NCI-H2196 treated with DMSO at 0.1 percent for 48 hours (cell line): ENCODE measurements at regions not wholly inside any gene's neighbourhood (a gene's known extent, or its start where the extent isn't known, plus 50 kb on each side); places are given as distances from the start of the nearest gene placed in this dataset.
"Not testable (repeated sequence)": the region's sequence is repeated elsewhere in the genome, so short reads cannot be mapped to it uniquely, and the experiment has no call there.

Source experiments
- DNase-seq: peaks from one replicate; lab custom pipeline; 2025; ENCODE audit not compliant: unreplicated experiment; lab: John Stamatoyannopoulos, UW

GRCh38 chr12:76653342-76653741 lies 93.8 kb upstream of the OSBPL8 start:
- no peak for DNase-seq

GRCh38 chr12:76664731-76665130 lies 99.2 kb upstream of the ZDHHC17 start:
- DNase-seq = no peak

- no peak for DNase-seq
Observed at GRCh38 chr12:76666290-76666835, 97.6 kb upstream of the ZDHHC17 start.

GRCh38 chr12:76669981-76670380 lies 93.9 kb upstream of the ZDHHC17 start:
- DNase-seq = no peak

- DNase-seq = no peak
Observed at GRCh38 chr12:76670776-76671175, 93.1 kb upstream of the ZDHHC17 start.

- no peak for DNase-seq
Observed at GRCh38 chr12:76674669-76675315, 89.1 kb upstream of the ZDHHC17 start.

- not testable (repeated sequence) for DNase-seq
Observed at GRCh38 chr12:76676261-76676660, 87.7 kb upstream of the ZDHHC17 start.

- DNase-seq = no peak
Observed at GRCh38 chr12:76678992-76679391, 84.9 kb upstream of the ZDHHC17 start.

- no peak for DNase-seq
Observed at GRCh38 chr12:76679778-76680177, 84.1 kb upstream of the ZDHHC17 start.

GRCh38 chr12:76680940-76681339 lies 83.0 kb upstream of the ZDHHC17 start:
- no peak for DNase-seq

- DNase-seq = peak; percentile 43
Observed at GRCh38 chr12:76685246-76685678, 78.7 kb upstream of the ZDHHC17 start.

- DNase-seq = no peak
Observed at GRCh38 chr12:76687981-76688380, 75.9 kb upstream of the ZDHHC17 start.

- DNase-seq = no peak
Observed at GRCh38 chr12:76688631-76689030, 75.3 kb upstream of the ZDHHC17 start.

GRCh38 chr12:76690921-76691700 lies 72.8 kb upstream of the ZDHHC17 start:
- no peak for DNase-seq

- no peak for DNase-seq
Observed at GRCh38 chr12:76692846-76693245, 71.1 kb upstream of the ZDHHC17 start.

- DNase-seq = no peak
Observed at GRCh38 chr12:76694369-76694768, 69.5 kb upstream of the ZDHHC17 start.

GRCh38 chr12:76696186-76696585 lies 67.7 kb upstream of the ZDHHC17 start:
- no peak for DNase-seq

GRCh38 chr12:76697849-76698248 lies 66.1 kb upstream of the ZDHHC17 start:
- DNase-seq = no peak

- DNase-seq = no peak
Observed at GRCh38 chr12:76698316-76698715, 65.6 kb upstream of the ZDHHC17 start.

GRCh38 chr12:76698966-76699365 lies 64.9 kb upstream of the ZDHHC17 start:
- no peak for DNase-seq

- no peak for DNase-seq
Observed at GRCh38 chr12:76701690-76702089, 62.2 kb upstream of the ZDHHC17 start.

GRCh38 chr12:76702946-76703345 lies 61.0 kb upstream of the ZDHHC17 start:
- no peak for DNase-seq
